ENCODE measurements at regions not wholly inside any gene's neighbourhood (a gene's known extent, or its start where the extent isn't known, plus 50 kb on each side); places are given as distances from the start of the nearest gene placed in this dataset.

GRCh38 chr10:69734416-69734796 is 67.3 kb upstream of the COL13A1 start:
- Histone ChIP-seq H3K4me3 (ENCODE audit: low read depth in 1 of 2, low read length in 2 of 2) (no peak overlapping the region), H3K4me1 (ENCODE audit: insufficient read depth, low read length) (peaks cover 11% of the 10 kb centered on the region), H3K9me3 (ENCODE audit: low read length) (no peaks in the 10 kb centered on the region), H3K9ac (ENCODE audit: low read length) (no peak overlapping the region), H3K27me3 (ENCODE audit: control insufficient read depth in 1 of 2, insufficient read depth in 2 of 2, low read length in 2 of 2) (no peaks in the 10 kb centered on the region), H3K36me3 (ENCODE audit: insufficient read depth, low read length) (no peaks in the 10 kb centered on the region), H3K27ac (ENCODE audit: low read depth, low read length) (no peak overlapping the region)

- Histone ChIP-seq H3K27me3 (ENCODE audit: control insufficient read depth in 1 of 2, insufficient read depth in 2 of 2, low read length in 2 of 2) (no peaks in the 10 kb centered on the region), H3K27ac (ENCODE audit: low read depth, low read length) (no peak overlapping the region), H3K4me3 (ENCODE audit: low read depth in 1 of 2, low read length in 2 of 2) (no peak overlapping the region), H3K9ac (ENCODE audit: low read length) (no peak overlapping the region), H3K9me3 (ENCODE audit: low read length) (no peaks in the 10 kb centered on the region), H3K4me1 (ENCODE audit: insufficient read depth, low read length) (peaks cover 11% of the 10 kb centered on the region), H3K36me3 (ENCODE audit: insufficient read depth, low read length) (no peaks in the 10 kb centered on the region)
Measured at GRCh38 chr10:69734797-69735468, 66.8 kb upstream of the COL13A1 start.

GRCh38 chr10:69736886-69737641 is 64.6 kb upstream of the COL13A1 start:
- no peaks in the 10 kb centered on the region for H3K36me3 ChIP-seq (ENCODE audit: insufficient read depth, low read length)
- no peak overlapping the region for H3K9ac ChIP-seq (ENCODE audit: low read length)
- H3K27me3 ChIP-seq (ENCODE audit: control insufficient read depth in 1 of 2, insufficient read depth in 2 of 2, low read length in 2 of 2), result no peaks in the 10 kb centered on the region
- no peaks in the 10 kb centered on the region for H3K4me1 ChIP-seq (ENCODE audit: insufficient read depth, low read length)
- H3K4me3 ChIP-seq (ENCODE audit: low read depth in 1 of 2, low read length in 2 of 2), result no peak overlapping the region
- no peak overlapping the region for H3K27ac ChIP-seq (ENCODE audit: low read depth, low read length)
- no peaks in the 10 kb centered on the region for H3K9me3 ChIP-seq (ENCODE audit: low read length)

- Histone ChIP-seq H3K27ac (ENCODE audit: low read depth, low read length) (no peak overlapping the region), H3K4me3 (ENCODE audit: low read depth in 1 of 2, low read length in 2 of 2) (no peak overlapping the region), H3K9ac (ENCODE audit: low read length) (no peak overlapping the region), H3K36me3 (ENCODE audit: insufficient read depth, low read length) (no peaks in the 10 kb centered on the region), H3K9me3 (ENCODE audit: low read length) (no peaks in the 10 kb centered on the region), H3K27me3 (ENCODE audit: control insufficient read depth in 1 of 2, insufficient read depth in 2 of 2, low read length in 2 of 2) (no peaks in the 10 kb centered on the region), H3K4me1 (ENCODE audit: insufficient read depth, low read length) (no peaks in the 10 kb centered on the region)
Measured at GRCh38 chr10:69738071-69738470, 63.6 kb upstream of the COL13A1 start.

GRCh38 chr10:69738858-69739435 is 62.8 kb upstream of the COL13A1 start:
- H3K4me1 ChIP-seq (ENCODE audit: insufficient read depth, low read length), result no peaks in the 10 kb centered on the region
- H3K4me3 ChIP-seq (ENCODE audit: low read depth in 1 of 2, low read length in 2 of 2), result no peak overlapping the region
- no peak overlapping the region for H3K27ac ChIP-seq (ENCODE audit: low read depth, low read length)
- H3K9ac ChIP-seq (ENCODE audit: low read length), result no peak overlapping the region
- H3K9me3 ChIP-seq (ENCODE audit: low read length), result no peaks in the 10 kb centered on the region
- no peaks in the 10 kb centered on the region for H3K36me3 ChIP-seq (ENCODE audit: insufficient read depth, low read length)
- H3K27me3 ChIP-seq (ENCODE audit: control insufficient read depth in 1 of 2, insufficient read depth in 2 of 2, low read length in 2 of 2), result no peaks in the 10 kb centered on the region

GRCh38 chr10:69739634-69740033 is 62.1 kb upstream of the COL13A1 start:
- H3K36me3 ChIP-seq (ENCODE audit: insufficient read depth, low read length), result no peaks in the 10 kb centered on the region
- H3K27ac ChIP-seq (ENCODE audit: low read depth, low read length), result no peak overlapping the region
- no peaks in the 10 kb centered on the region for H3K27me3 ChIP-seq (ENCODE audit: control insufficient read depth in 1 of 2, insufficient read depth in 2 of 2, low read length in 2 of 2)
- H3K9me3 ChIP-seq (ENCODE audit: low read length), result no peaks in the 10 kb centered on the region
- H3K4me3 ChIP-seq (ENCODE audit: low read depth in 1 of 2, low read length in 2 of 2), result no peak overlapping the region
- H3K4me1 ChIP-seq (ENCODE audit: insufficient read depth, low read length), result no peaks in the 10 kb centered on the region
- H3K9ac ChIP-seq (ENCODE audit: low read length), result no peak overlapping the region

- H3K9me3 ChIP-seq (ENCODE audit: low read length), result no peaks in the 10 kb centered on the region
- H3K9ac ChIP-seq (ENCODE audit: low read length), result no peak overlapping the region
- no peaks in the 10 kb centered on the region for H3K27me3 ChIP-seq (ENCODE audit: control insufficient read depth in 1 of 2, insufficient read depth in 2 of 2, low read length in 2 of 2)
- no peak overlapping the region for H3K27ac ChIP-seq (ENCODE audit: low read depth, low read length)
- no peak overlapping the region for H3K4me3 ChIP-seq (ENCODE audit: low read depth in 1 of 2, low read length in 2 of 2)
- no peaks in the 10 kb centered on the region for H3K36me3 ChIP-seq (ENCODE audit: insufficient read depth, low read length)
- no peaks in the 10 kb centered on the region for H3K4me1 ChIP-seq (ENCODE audit: insufficient read depth, low read length)
Measured at GRCh38 chr10:69740126-69740525, 61.6 kb upstream of the COL13A1 start.

GRCh38 chr10:69741252-69741651 is 60.5 kb upstream of the COL13A1 start:
- Histone ChIP-seq H3K27ac (ENCODE audit: low read depth, low read length) (no peak overlapping the region), H3K27me3 (ENCODE audit: control insufficient read depth in 1 of 2, insufficient read depth in 2 of 2, low read length in 2 of 2) (no peaks in the 10 kb centered on the region), H3K9ac (ENCODE audit: low read length) (no peak overlapping the region), H3K4me3 (ENCODE audit: low read depth in 1 of 2, low read length in 2 of 2) (no peak overlapping the region), H3K4me1 (ENCODE audit: insufficient read depth, low read length) (no peaks in the 10 kb centered on the region), H3K9me3 (ENCODE audit: low read length) (no peaks in the 10 kb centered on the region), H3K36me3 (ENCODE audit: insufficient read depth, low read length) (no peaks in the 10 kb centered on the region)

GRCh38 chr10:69741671-69742355 is 59.9 kb upstream of the COL13A1 start:
- H3K4me3 ChIP-seq (ENCODE audit: low read depth in 1 of 2, low read length in 2 of 2), result no peak overlapping the region
- no peaks in the 10 kb centered on the region for H3K4me1 ChIP-seq (ENCODE audit: insufficient read depth, low read length)
- no peak overlapping the region for H3K27ac ChIP-seq (ENCODE audit: low read depth, low read length)
- no peak overlapping the region for H3K9ac ChIP-seq (ENCODE audit: low read length)
- H3K27me3 ChIP-seq (ENCODE audit: control insufficient read depth in 1 of 2, insufficient read depth in 2 of 2, low read length in 2 of 2), result no peaks in the 10 kb centered on the region
- H3K9me3 ChIP-seq (ENCODE audit: low read length), result no peaks in the 10 kb centered on the region
- H3K36me3 ChIP-seq (ENCODE audit: insufficient read depth, low read length), result no peaks in the 10 kb centered on the region

GRCh38 chr10:69742356-69742695 is 59.4 kb upstream of the COL13A1 start:
- Histone ChIP-seq H3K27me3 (ENCODE audit: control insufficient read depth in 1 of 2, insufficient read depth in 2 of 2, low read length in 2 of 2) (no peaks in the 10 kb centered on the region), H3K4me3 (ENCODE audit: low read depth in 1 of 2, low read length in 2 of 2) (no peak overlapping the region), H3K36me3 (ENCODE audit: insufficient read depth, low read length) (no peaks in the 10 kb centered on the region)

GRCh38 chr10:69742928-69743602 is 58.6 kb upstream of the COL13A1 start:
- H3K9ac ChIP-seq (ENCODE audit: low read length), result no peak overlapping the region
- no peak overlapping the region for H3K4me3 ChIP-seq (ENCODE audit: low read depth in 1 of 2, low read length in 2 of 2)
- H3K27ac ChIP-seq (ENCODE audit: low read depth, low read length), result no peak overlapping the region
- no peaks in the 10 kb centered on the region for H3K27me3 ChIP-seq (ENCODE audit: control insufficient read depth in 1 of 2, insufficient read depth in 2 of 2, low read length in 2 of 2)
- no peaks in the 10 kb centered on the region for H3K9me3 ChIP-seq (ENCODE audit: low read length)
- no peaks in the 10 kb centered on the region for H3K4me1 ChIP-seq (ENCODE audit: insufficient read depth, low read length)
- no peaks in the 10 kb centered on the region for H3K36me3 ChIP-seq (ENCODE audit: insufficient read depth, low read length)

More at GRCh38 chr10:69742356-69742695, 59.4 kb upstream of the COL13A1 start:
- no peak overlapping the region for H3K9ac ChIP-seq (ENCODE audit: low read length)
- H3K9me3 ChIP-seq (ENCODE audit: low read length), result no peaks in the 10 kb centered on the region
- no peak overlapping the region for H3K27ac ChIP-seq (ENCODE audit: low read depth, low read length)
- no peaks in the 10 kb centered on the region for H3K4me1 ChIP-seq (ENCODE audit: insufficient read depth, low read length)

Data from muscle layer of colon (tissue), 2 donors.